ENCODE measurements at regions not wholly inside any gene's neighbourhood (a gene's known extent, or its start where the extent isn't known, plus 50 kb on each side); places are given as distances from the start of the nearest gene placed in this dataset.

GRCh38 chr4:137707626-137708025 is 175.3 kb upstream of the PCDH18 start:
- no peak for DNase-seq (ENCODE audit: low spot score)
- intact Hi-C loops (cut with DNase I), result no loop called here

GRCh38 chr4:137707102-137707620 is 174.9 kb upstream of the PCDH18 start:
- intact Hi-C loops (cut with DNase I), result no loop called here
- no peak for DNase-seq (ENCODE audit: low spot score)

- intact Hi-C loops (cut with DNase I), result no loop called here
- no peak for DNase-seq (ENCODE audit: low spot score)
These were observed 173.0 kb upstream of the PCDH18 start for GRCh38 chr4:137705171-137705783.

- no peak for DNase-seq (ENCODE audit: low spot score)
- intact Hi-C loops (cut with DNase I), result loop anchor here (5.0 kb wide), 1 partner anchor 311 kb away; no protein-coding TSS in a partner anchor
These were observed 170.9 kb upstream of the PCDH18 start for GRCh38 chr4:137703195-137703594.

GRCh38 chr4:137702512-137702911 is 170.2 kb upstream of the PCDH18 start:
- intact Hi-C loops (cut with DNase I), result loop anchor here (5.0 kb wide), 1 partner anchor 310 kb away; no protein-coding TSS in a partner anchor
- no peak for DNase-seq (ENCODE audit: low spot score)

GRCh38 chr4:137701401-137701800 is 169.1 kb upstream of the PCDH18 start:
- DNase-seq (ENCODE audit: low spot score), result no peak
- intact Hi-C loops (cut with DNase I), result loop anchor here (5.0 kb wide), 1 partner anchor 309 kb away; no protein-coding TSS in a partner anchor

GRCh38 chr4:137700751-137701150 is 168.5 kb upstream of the PCDH18 start:
- DNase-seq (ENCODE audit: low spot score), result no peak
- intact Hi-C loops (cut with DNase I), result loop anchor here (5.0 kb wide), 1 partner anchor 308 kb away; no protein-coding TSS in a partner anchor

GRCh38 chr4:137700072-137700471 is 167.8 kb upstream of the PCDH18 start:
- DNase-seq (ENCODE audit: low spot score), result no peak
- intact Hi-C loops (cut with DNase I), result loop anchor here (5.0 kb wide), 1 partner anchor 308 kb away; no protein-coding TSS in a partner anchor

- intact Hi-C loops (cut with DNase I), result no loop called here
- DNase-seq (ENCODE audit: low spot score), result no peak
These were observed 161.8 kb upstream of the PCDH18 start for GRCh38 chr4:137694138-137694537.

- no peak for DNase-seq (ENCODE audit: low spot score)
- intact Hi-C loops (cut with DNase I), result no loop called here
These were observed 161.3 kb upstream of the PCDH18 start for GRCh38 chr4:137693641-137694040.

GRCh38 chr4:137692205-137692604 is 159.9 kb upstream of the PCDH18 start:
- DNase-seq (ENCODE audit: low spot score), result no peak
- intact Hi-C loops (cut with DNase I), result no loop called here

GRCh38 chr4:137688651-137689050 is 156.4 kb upstream of the PCDH18 start:
- intact Hi-C loops (cut with DNase I), result no loop called here
- DNase-seq (ENCODE audit: low spot score), result no peak

GRCh38 chr4:137685357-137685756 is 153.1 kb upstream of the PCDH18 start:
- intact Hi-C loops (cut with DNase I), result no loop called here
- DNase-seq (ENCODE audit: low spot score), result no peak

GRCh38 chr4:137681081-137681480 is 148.8 kb upstream of the PCDH18 start:
- DNase-seq (ENCODE audit: low spot score), result no peak
- intact Hi-C loops (cut with DNase I), result no loop called here

- intact Hi-C loops (cut with DNase I), result no loop called here
These were observed 146.5 kb upstream of the PCDH18 start for GRCh38 chr4:137678796-137679195.

GRCh38 chr4:137677863-137678262 is 145.6 kb upstream of the PCDH18 start:
- intact Hi-C loops (cut with DNase I), result no loop called here
- DNase-seq (ENCODE audit: low spot score), result no peak

More at GRCh38 chr4:137678796-137679195, 146.5 kb upstream of the PCDH18 start:
- no peak for DNase-seq (ENCODE audit: low spot score)

- no peak for DNase-seq (ENCODE audit: low spot score)
- intact Hi-C loops (cut with DNase I), result no loop called here
These were observed 144.2 kb upstream of the PCDH18 start for GRCh38 chr4:137676357-137676998.

- DNase-seq (ENCODE audit: low spot score), result no peak
- intact Hi-C loops (cut with DNase I), result no loop called here
These were observed 141.8 kb upstream of the PCDH18 start for GRCh38 chr4:137674066-137674465.

- no peak for DNase-seq (ENCODE audit: low spot score)
- intact Hi-C loops (cut with DNase I), result no loop called here
These were observed 136.7 kb upstream of the PCDH18 start for GRCh38 chr4:137668885-137669545.

- no peak for DNase-seq (ENCODE audit: low spot score)
- intact Hi-C loops (cut with DNase I), result no loop called here
These were observed 132.1 kb upstream of the PCDH18 start for GRCh38 chr4:137664416-137664815.

- intact Hi-C loops (cut with DNase I), result no loop called here
- DNase-seq (ENCODE audit: low spot score), result no peak
These were observed 131.7 kb upstream of the PCDH18 start for GRCh38 chr4:137664046-137664387.

Measured in cardiac septum (tissue), 1 donor.